GM19452 (cell line): ENCODE measurements at regions not wholly inside any gene's neighbourhood (a gene's known extent, or its start where the extent isn't known, plus 50 kb on each side); places are given as distances from the start of the nearest gene placed in this dataset.
"Not testable (repeated sequence)": the region's sequence is repeated elsewhere in the genome, so short reads cannot be mapped to it uniquely, and the experiment has no call there.

Experiments
- ATAC-seq: cut with Tn5 transposase; IDR thresholded peaks from one replicate; pipeline ENCODE4 v1.9.1; 2021; ENCODE audit not compliant: unreplicated experiment

- ATAC-seq = no peak
Measured at GRCh38 chr18:40235836-40236235, 1719.2 kb upstream of the PIK3C3 start.

- no peak for ATAC-seq
Measured at GRCh38 chr18:40235323-40235722, 1719.7 kb upstream of the PIK3C3 start.

GRCh38 chr18:40233931-40234616 lies 1721.0 kb upstream of the PIK3C3 start:
- ATAC-seq = no peak

DNA sequence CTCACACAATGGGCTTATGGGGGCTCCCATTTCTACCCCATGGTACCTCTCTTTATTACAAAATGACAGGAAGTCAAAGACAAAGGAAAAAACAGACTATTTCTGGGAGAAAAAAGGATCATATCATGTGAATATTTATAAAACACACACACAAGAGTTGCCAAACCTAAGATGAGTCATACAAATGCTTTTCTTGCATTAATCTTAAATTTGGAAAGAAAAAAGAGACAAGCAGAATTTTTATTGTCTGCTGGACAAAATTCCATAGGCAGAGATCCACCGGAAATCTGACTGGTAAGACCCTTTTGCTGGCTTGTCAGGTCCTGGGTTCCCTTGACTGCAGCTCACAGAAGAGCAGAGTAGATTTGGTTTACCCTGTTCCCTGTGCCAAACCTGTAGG lies 1732.3 kb upstream of the PIK3C3 start:
- no peak for ATAC-seq

DNA sequence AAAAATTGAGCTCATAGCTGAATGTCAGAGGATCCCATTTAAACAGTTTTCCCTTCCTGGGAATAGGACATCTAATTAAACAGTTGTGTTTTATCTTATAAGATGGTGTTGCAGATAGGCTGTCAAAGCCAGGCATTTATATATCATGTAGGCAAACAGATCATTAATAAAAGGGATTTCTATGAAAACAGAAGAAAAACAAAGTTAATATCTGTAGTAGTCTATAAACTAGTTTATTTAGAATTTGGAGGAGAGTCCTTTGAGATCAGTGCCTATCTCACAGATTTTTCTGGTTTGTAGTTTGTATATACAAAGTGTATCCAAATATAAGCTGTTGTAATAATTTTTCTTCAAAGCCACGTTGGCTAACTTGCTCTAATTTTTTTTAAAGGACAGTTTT lies 1738.2 kb upstream of the PIK3C3 start:
- no peak for ATAC-seq

DNA sequence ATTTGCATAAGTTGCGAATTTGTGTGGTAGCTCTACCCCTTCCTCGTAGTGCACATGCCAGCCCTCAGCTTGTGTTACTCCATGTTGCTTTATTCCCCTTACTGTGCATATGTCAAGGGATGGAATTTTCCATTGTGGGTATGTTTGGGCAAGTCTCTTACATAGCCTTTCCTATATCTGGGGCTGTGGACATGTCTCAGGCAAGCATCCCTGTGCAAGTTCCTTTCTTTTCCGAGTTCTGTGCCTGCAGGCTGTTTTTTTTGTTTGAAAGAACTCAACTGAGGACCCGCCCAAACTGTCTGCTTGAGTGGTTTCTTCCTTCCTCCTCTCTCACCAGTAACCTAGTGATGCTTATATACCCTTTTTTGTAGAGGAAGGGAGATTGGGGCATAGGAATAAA lies 1739.1 kb upstream of the PIK3C3 start:
- ATAC-seq = no peak

GRCh38 chr18:40210696-40211095 lies 1744.3 kb upstream of the PIK3C3 start:
- no peak for ATAC-seq

- ATAC-seq = no peak
Measured at GRCh38 chr18:40208958-40209357, 1746.1 kb upstream of the PIK3C3 start.

- no peak for ATAC-seq
Measured at GRCh38 chr18:40197711-40198110, 1757.3 kb upstream of the PIK3C3 start.

DNA sequence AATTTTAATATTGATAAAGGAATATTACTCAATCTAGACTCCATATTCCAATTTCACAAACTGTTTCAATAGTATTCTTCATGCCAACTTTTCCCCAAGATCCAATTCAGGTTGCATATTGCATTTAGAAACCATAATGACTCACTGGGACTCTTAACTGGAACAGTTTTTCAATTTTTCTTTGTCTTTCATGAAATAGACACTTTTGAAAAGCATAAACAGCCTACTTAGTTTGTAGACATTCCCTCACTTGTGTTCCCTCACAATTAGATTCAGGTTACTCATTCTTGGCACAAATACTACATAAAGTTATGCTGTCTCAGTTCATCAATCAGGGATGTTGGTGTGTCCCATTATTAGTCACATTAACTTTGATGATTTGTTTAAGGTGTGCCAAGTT lies 1768.4 kb upstream of the PIK3C3 start:
- ATAC-seq = no peak

- no peak for ATAC-seq
Measured at GRCh38 chr18:40179729-40180461, 1775.1 kb upstream of the PIK3C3 start.

DNA sequence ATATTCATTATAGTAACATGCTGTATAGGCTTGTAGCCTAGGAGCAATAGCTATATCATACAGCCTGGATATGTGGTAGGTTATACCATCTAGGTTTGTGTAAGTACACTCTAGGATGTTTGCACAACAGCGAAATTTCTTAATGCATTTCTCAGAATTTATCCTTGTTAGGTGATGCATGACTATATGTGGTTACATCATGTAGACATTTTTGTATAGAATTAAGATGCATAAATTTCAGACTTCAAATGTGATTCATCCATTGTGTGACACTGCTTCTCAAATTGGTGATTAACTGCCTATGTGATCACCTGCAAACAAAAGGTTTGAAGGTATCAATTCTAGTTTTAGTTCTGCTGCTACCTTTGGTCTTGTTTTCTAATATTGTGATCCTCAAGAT lies 1787.0 kb upstream of the PIK3C3 start:
- ATAC-seq = no peak

GRCh38 chr18:40163254-40163653 lies 1791.8 kb upstream of the PIK3C3 start:
- no peak for ATAC-seq

DNA sequence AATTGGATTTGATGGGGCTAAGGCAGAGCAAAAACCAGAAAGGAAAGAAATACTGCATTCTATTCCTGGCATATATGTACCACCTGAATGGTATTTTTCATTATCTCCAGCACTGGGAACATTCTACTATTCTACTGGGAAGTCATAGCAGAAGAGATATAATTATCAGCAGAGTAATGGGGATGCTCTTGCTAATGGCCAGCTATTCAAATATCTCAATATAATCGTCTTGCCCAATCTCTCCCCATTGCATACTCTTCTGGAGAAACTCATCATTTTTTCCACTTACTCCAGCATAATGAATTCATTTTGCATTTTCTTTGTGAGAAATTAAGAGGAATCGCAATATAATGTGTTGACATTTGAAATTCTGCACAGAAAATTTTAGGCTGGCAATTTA lies 1794.7 kb upstream of the PIK3C3 start:
- no peak for ATAC-seq

- ATAC-seq = no peak
Measured at GRCh38 chr18:40159141-40160017, 1795.7 kb upstream of the PIK3C3 start.

DNA sequence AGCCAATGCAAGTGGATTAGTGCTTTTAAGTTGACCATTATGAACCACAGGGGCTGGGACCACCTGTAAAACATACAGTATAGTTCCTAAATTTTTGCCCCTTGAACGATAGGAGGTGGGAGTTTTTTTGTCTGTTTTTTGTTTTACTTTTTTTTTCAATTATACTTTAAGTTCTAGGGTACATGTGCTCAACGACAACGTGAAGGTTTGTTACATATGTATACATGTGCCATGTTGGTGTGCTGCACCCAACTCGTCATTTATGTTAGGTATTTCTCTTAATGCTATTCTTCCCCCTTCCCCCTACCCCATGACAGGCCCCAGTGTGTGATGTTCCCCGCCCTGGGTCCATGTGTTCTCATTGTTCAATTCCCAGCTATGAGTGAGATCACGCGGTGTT lies 1797.9 kb upstream of the PIK3C3 start:
- ATAC-seq = no peak

DNA sequence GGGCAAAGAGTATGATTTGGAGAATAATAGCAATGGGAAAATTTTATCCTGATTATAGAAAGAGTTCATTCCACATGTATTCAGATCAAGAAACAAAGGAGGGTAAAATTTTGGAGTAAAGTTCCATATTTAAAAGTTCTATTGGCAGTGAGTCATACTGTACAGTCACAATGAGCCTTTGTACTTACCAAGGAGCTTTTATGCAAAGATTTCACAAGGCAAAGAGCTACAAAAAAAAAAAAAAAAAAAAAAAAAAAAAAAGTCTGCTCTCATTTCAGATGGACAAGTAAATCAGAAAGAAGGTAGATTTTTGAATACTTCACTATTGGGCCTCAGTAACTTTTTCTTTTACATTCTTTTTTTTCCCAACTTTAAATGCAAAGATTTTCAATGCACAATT lies 1802.2 kb upstream of the PIK3C3 start:
- no peak for ATAC-seq

GRCh38 chr18:40148960-40149359 lies 1806.1 kb upstream of the PIK3C3 start:
- no peak for ATAC-seq

- ATAC-seq = no peak
Measured at GRCh38 chr18:40133253-40133652, 1821.8 kb upstream of the PIK3C3 start.

DNA sequence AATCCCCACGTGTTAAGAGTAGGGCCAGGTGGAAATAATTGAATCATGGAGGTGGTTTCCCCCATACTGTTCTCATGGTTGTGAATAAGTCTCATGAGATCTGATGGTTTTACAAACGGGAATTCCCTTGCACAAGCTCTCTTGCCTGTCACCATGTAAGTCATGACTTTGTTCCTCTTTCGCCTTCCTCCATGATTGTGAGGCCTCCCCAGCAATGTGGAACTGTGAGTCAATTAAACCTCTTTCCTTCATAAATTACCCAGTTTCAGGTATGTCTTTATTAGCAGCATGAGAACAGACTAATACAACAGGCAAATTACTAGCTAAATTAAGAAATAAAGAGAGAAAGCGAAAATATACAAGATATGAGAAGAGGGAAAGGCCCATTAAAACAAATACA lies 1822.6 kb upstream of the PIK3C3 start:
- not testable (repeated sequence) for ATAC-seq

- no peak for ATAC-seq
Measured at GRCh38 chr18:40124107-40124506, 1830.9 kb upstream of the PIK3C3 start.
